H9 (cell line): ENCODE measurements at regions not wholly inside any gene's neighbourhood (a gene's known extent, or its start where the extent isn't known, plus 50 kb on each side); places are given as distances from the start of the nearest gene placed in this dataset.

Experiments
- DNase-seq: peaks from one replicate; pipeline ENCODE4 v3.0.0-alpha.2; 2017
- H2AFZ ChIP-seq: one replicate; pipeline ENCODE4 v1.6.1; 2013; ENCODE audit warnings: mild to moderate bottlenecking, low read length, control low read depth, moderate library complexity
- H2AK5ac ChIP-seq: 2 replicates; pipeline ENCODE4 v1.6.1; 2013; ENCODE audit warnings: low read length, control low read depth, mixed read lengths; ENCODE audit not compliant: insufficient read length
- H2BK120ac ChIP-seq: one replicate; pipeline ENCODE4 v1.6.1; 2013; ENCODE audit warnings: low read depth, mild to moderate bottlenecking, low read length, control low read depth, inconsistent platforms; ENCODE audit not compliant: poor library complexity, severe bottlenecking
- H2BK12ac ChIP-seq: 2 replicates; pipeline ENCODE4 v1.6.1; 2013; ENCODE audit warnings: low read length, control low read depth, mixed read lengths, low read depth; ENCODE audit not compliant: insufficient read length
- H2BK15ac ChIP-seq: 2 replicates; pipeline ENCODE4 v1.6.1; 2013; ENCODE audit warnings: low read depth, low read length, control low read depth
- H2BK20ac ChIP-seq: one replicate; pipeline ENCODE4 v1.6.1; 2013; ENCODE audit warnings: low read depth, mild to moderate bottlenecking, low read length, control low read depth, inconsistent platforms; ENCODE audit not compliant: poor library complexity, severe bottlenecking
- H2BK5ac ChIP-seq: 2 replicates; pipeline ENCODE4 v1.6.1; 2013; ENCODE audit warnings: low read length, control low read depth, mixed read lengths; ENCODE audit not compliant: insufficient read length
- H3K14ac ChIP-seq: 2 replicates; pipeline ENCODE4 v1.6.1; 2013; ENCODE audit warnings: low read length, control low read depth; ENCODE audit not compliant: insufficient read depth
- H3K18ac ChIP-seq: 2 replicates; pipeline ENCODE4 v1.6.1; 2013; ENCODE audit warnings: low read depth, mild to moderate bottlenecking, mixed read lengths, low read length, control low read depth; ENCODE audit not compliant: insufficient read length
- H3K23ac ChIP-seq: 2 replicates; pipeline ENCODE4 v1.6.1; 2013; ENCODE audit warnings: low read length, control low read depth, mixed read lengths, low read depth; ENCODE audit not compliant: insufficient read length
- H3K23me2 ChIP-seq: 2 replicates; pipeline ENCODE4 v1.6.1; 2013; ENCODE audit warnings: low read depth, mild to moderate bottlenecking, mixed read lengths, low read length, control low read depth; ENCODE audit not compliant: insufficient read length, poor library complexity, severe bottlenecking
- H3K27ac ChIP-seq: 2 replicates; pipeline ENCODE4 v1.5.1; 2013; ENCODE audit warnings: low read length, control low read depth, mixed read lengths, low read depth; ENCODE audit not compliant: insufficient read length
- H3K27me3 ChIP-seq: 2 replicates; pipeline ENCODE4 v1.6.1; 2013; ENCODE audit warnings: low read length, control low read depth, inconsistent platforms; ENCODE audit not compliant: insufficient read depth
- H3K4ac ChIP-seq: 2 replicates; pipeline ENCODE4 v1.6.1; 2013; ENCODE audit warnings: low read depth, mild to moderate bottlenecking, control low read depth, inconsistent platforms, low read length, moderate library complexity
- H3K4me1 ChIP-seq: 2 replicates; pipeline ENCODE4 v1.6.1; 2013; ENCODE audit warnings: low read length, control low read depth, inconsistent platforms; ENCODE audit not compliant: insufficient read depth
- H3K4me2 ChIP-seq: 2 replicates; pipeline ENCODE4 v1.6.1; 2013; ENCODE audit warnings: low read length, control low read depth, mixed read lengths; ENCODE audit not compliant: insufficient read length, insufficient read depth
- H3K56ac ChIP-seq: 2 replicates; pipeline ENCODE4 v1.6.1; 2013; ENCODE audit warnings: low read depth, mild to moderate bottlenecking, mixed read lengths, low read length, control low read depth; ENCODE audit not compliant: insufficient read length
- H3K79me1 ChIP-seq: 2 replicates; pipeline ENCODE4 v1.6.1; 2013; ENCODE audit warnings: low read depth, mild to moderate bottlenecking, moderate library complexity, low read length, control low read depth, inconsistent platforms; ENCODE audit not compliant: insufficient read depth, poor library complexity, severe bottlenecking
- H3K79me2 ChIP-seq: 2 replicates; pipeline ENCODE4 v1.6.1; 2013; ENCODE audit warnings: low read length, control low read depth, inconsistent platforms; ENCODE audit not compliant: insufficient read depth
- H3K9ac ChIP-seq: 2 replicates; pipeline ENCODE4 v1.6.1; 2013; ENCODE audit warnings: low read length, control low read depth, mixed read lengths; ENCODE audit not compliant: insufficient read length; ENCODE audit errors: extremely low read depth
- H3K9me3 ChIP-seq: one replicate; pipeline ENCODE4 v1.6.1; 2013; ENCODE audit warnings: low read depth, low read length, inconsistent platforms; ENCODE audit not compliant: control insufficient read depth
- H3T11ph ChIP-seq: one replicate; pipeline ENCODE4 v1.6.1; 2013; ENCODE audit warnings: mild to moderate bottlenecking, low read length, control low read depth, inconsistent platforms
- H4K20me1 ChIP-seq: one replicate; pipeline ENCODE4 v1.6.1; 2013; ENCODE audit not compliant: control insufficient read depth, insufficient read length, insufficient read depth
- H4K5ac ChIP-seq: 2 replicates; pipeline ENCODE4 v1.6.1; 2013; ENCODE audit warnings: low read depth, mild to moderate bottlenecking, mixed read lengths, low read length, control low read depth; ENCODE audit not compliant: insufficient read length
- H4K8ac ChIP-seq: replicated peaks from 2 replicates; pipeline ENCODE4 v1.6.1; 2013; ENCODE audit warnings: low read length, control low read depth, mixed read lengths, low read depth; ENCODE audit not compliant: insufficient read length
- H4K91ac ChIP-seq: 2 replicates; pipeline ENCODE4 v1.6.1; 2013; ENCODE audit warnings: low read depth, mild to moderate bottlenecking, moderate library complexity, mixed read lengths, low read length, control low read depth; ENCODE audit not compliant: insufficient read length
- H3K27ac Mint-ChIP-seq, 3 experiments: 2 replicates in 2 of 3; 3 replicates in 1 of 3; pipeline ENCODE4 v1.8.0; 2020 to 2021; ENCODE audit warnings: mixed read lengths in 3 of 3, mild to moderate bottlenecking in 1 of 3, moderate library complexity in 1 of 3
- H3K27me3 Mint-ChIP-seq: 2 replicates; pipeline ENCODE4 v1.8.0; 2021; ENCODE audit warnings: low read depth, mild to moderate bottlenecking, moderate library complexity, mixed read lengths
- H3K36me3 Mint-ChIP-seq, 3 experiments: 2 replicates in 2 of 3; 3 replicates in 1 of 3; pipeline ENCODE4 v1.8.0; 2020 to 2021; ENCODE audit warnings: low read depth in 3 of 3, mixed read lengths in 3 of 3; ENCODE audit not compliant: insufficient read depth in 1 of 3
- H3K4me1 Mint-ChIP-seq, 2 experiments: 2 replicates each; pipeline ENCODE4 v1.8.0; 2020; ENCODE audit warnings: mixed read lengths in 2 of 2
- H3K4me3 Mint-ChIP-seq, 2 experiments: 2 replicates in 1 of 2; 3 replicates in 1 of 2; pipeline ENCODE4 v1.8.0; 2020 to 2021; ENCODE audit warnings: mild to moderate bottlenecking in 2 of 2, mixed read lengths in 2 of 2, moderate library complexity in 1 of 2
- H3K9me3 Mint-ChIP-seq, 2 experiments: 2 replicates in 1 of 2; 3 replicates in 1 of 2; pipeline ENCODE4 v1.8.0; 2020; ENCODE audit warnings: mild to moderate bottlenecking in 2 of 2, mixed read lengths in 2 of 2, moderate library complexity in 1 of 2
- CTCF ChIP-seq: fragments of 200-600 bp; sonication (generic); conservative IDR thresholded peaks from 3 replicates; pipeline ENCODE4 v1.8.0; 2021; ENCODE audit warnings: antibody characterized with exemption, mild to moderate bottlenecking
- WGBS: extraction: QIAGEN DNeasy Blood & Tissue Kit; methylation state at CpG from one replicate; pipeline ENCODE4 v1.1.7; 2013; ENCODE audit warnings: missing lambda C conversion rate, low lambda C conversion rate, mixed read lengths; ENCODE audit not compliant: insufficient read length; ENCODE audit errors: extremely low coverage; 5-methylcytosine and 5-hydroxymethylcytosine counted together

- H3K4me3 Mint-ChIP-seq = no peak overlapping the region
- no CpG with 5 or more reads among the region's 6 CpGs for WGBS
Measured at GRCh38 chr1:62937634-62938296, 153.8 kb downstream of the ATG4C start.

More at GRCh38 chr1:62937634-62938296, 153.8 kb downstream of the ATG4C start:
- no peak overlapping the region for H3K27ac ChIP-seq
- H3K18ac ChIP-seq = no peak overlapping the region
- H3T11ph ChIP-seq = no peak overlapping the region
- H2BK12ac ChIP-seq = no peak overlapping the region
- no peaks in the 10 kb centered on the region for H3K23me2 ChIP-seq
- H2BK20ac ChIP-seq = no peak overlapping the region
- no peak overlapping the region for H2BK120ac ChIP-seq
- H2AFZ ChIP-seq = no peak overlapping the region
- DNase-seq = no peak
- H3K4me1 ChIP-seq = no peaks in the 10 kb centered on the region
- Mint-ChIP-seq H3K36me3 (no peaks in the 10 kb centered on the region), H3K27me3 (peaks cover 4% of the 10 kb centered on the region), H3K4me1 (no peaks in the 10 kb centered on the region), H3K9me3 (no peaks in the 10 kb centered on the region), H3K27ac (no peak overlapping the region)
- H3K56ac ChIP-seq = no peak overlapping the region
- no peaks in the 10 kb centered on the region for H3K9me3 ChIP-seq
- no peak overlapping the region for H2BK15ac ChIP-seq
- no peak for TF ChIP-seq CTCF
- no peaks in the 10 kb centered on the region for H3K79me1 ChIP-seq
- H3K4ac ChIP-seq = no peak overlapping the region
- H3K23ac ChIP-seq = no peak overlapping the region
- H2AK5ac ChIP-seq = no peak overlapping the region
- no peak overlapping the region for H4K8ac ChIP-seq
- no peak overlapping the region for H4K91ac ChIP-seq
- H4K5ac ChIP-seq = no peak overlapping the region
- no peak overlapping the region for H3K4me2 ChIP-seq
- H3K79me2 ChIP-seq = no peaks in the 10 kb centered on the region
- H3K27me3 ChIP-seq = no peaks in the 10 kb centered on the region
- no peak overlapping the region for H3K9ac ChIP-seq
- H2BK5ac ChIP-seq = no peak overlapping the region
- no peak overlapping the region for H3K14ac ChIP-seq
- H4K20me1 ChIP-seq = no peaks in the 10 kb centered on the region
